H9 (cell line): ENCODE measurements at regions not wholly inside any gene's neighbourhood (a gene's known extent, or its start where the extent isn't known, plus 50 kb on each side); places are given as distances from the start of the nearest gene placed in this dataset.

Experiments used
- DNase-seq: peaks from one replicate; pipeline ENCODE4 v3.0.0-alpha.2; 2017
- H2AFZ ChIP-seq: one replicate; pipeline ENCODE4 v1.6.1; 2013; ENCODE audit warnings: mild to moderate bottlenecking, low read length, control low read depth, moderate library complexity
- H2AK5ac ChIP-seq: 2 replicates; pipeline ENCODE4 v1.6.1; 2013; ENCODE audit warnings: low read length, control low read depth, mixed read lengths; ENCODE audit not compliant: insufficient read length
- H2BK120ac ChIP-seq: one replicate; pipeline ENCODE4 v1.6.1; 2013; ENCODE audit warnings: low read depth, mild to moderate bottlenecking, low read length, control low read depth, inconsistent platforms; ENCODE audit not compliant: poor library complexity, severe bottlenecking
- H2BK12ac ChIP-seq: 2 replicates; pipeline ENCODE4 v1.6.1; 2013; ENCODE audit warnings: low read length, control low read depth, mixed read lengths, low read depth; ENCODE audit not compliant: insufficient read length
- H2BK15ac ChIP-seq: 2 replicates; pipeline ENCODE4 v1.6.1; 2013; ENCODE audit warnings: low read depth, low read length, control low read depth
- H2BK20ac ChIP-seq: one replicate; pipeline ENCODE4 v1.6.1; 2013; ENCODE audit warnings: low read depth, mild to moderate bottlenecking, low read length, control low read depth, inconsistent platforms; ENCODE audit not compliant: poor library complexity, severe bottlenecking
- H2BK5ac ChIP-seq: 2 replicates; pipeline ENCODE4 v1.6.1; 2013; ENCODE audit warnings: low read length, control low read depth, mixed read lengths; ENCODE audit not compliant: insufficient read length
- H3K14ac ChIP-seq: 2 replicates; pipeline ENCODE4 v1.6.1; 2013; ENCODE audit warnings: low read length, control low read depth; ENCODE audit not compliant: insufficient read depth
- H3K18ac ChIP-seq: 2 replicates; pipeline ENCODE4 v1.6.1; 2013; ENCODE audit warnings: low read depth, mild to moderate bottlenecking, mixed read lengths, low read length, control low read depth; ENCODE audit not compliant: insufficient read length
- H3K23ac ChIP-seq: 2 replicates; pipeline ENCODE4 v1.6.1; 2013; ENCODE audit warnings: low read length, control low read depth, mixed read lengths, low read depth; ENCODE audit not compliant: insufficient read length
- H3K23me2 ChIP-seq: 2 replicates; pipeline ENCODE4 v1.6.1; 2013; ENCODE audit warnings: low read depth, mild to moderate bottlenecking, mixed read lengths, low read length, control low read depth; ENCODE audit not compliant: insufficient read length, poor library complexity, severe bottlenecking
- H3K27ac ChIP-seq: 2 replicates; pipeline ENCODE4 v1.5.1; 2013; ENCODE audit warnings: low read length, control low read depth, mixed read lengths, low read depth; ENCODE audit not compliant: insufficient read length
- H3K27me3 ChIP-seq: 2 replicates; pipeline ENCODE4 v1.6.1; 2013; ENCODE audit warnings: low read length, control low read depth, inconsistent platforms; ENCODE audit not compliant: insufficient read depth
- H3K4ac ChIP-seq: 2 replicates; pipeline ENCODE4 v1.6.1; 2013; ENCODE audit warnings: low read depth, mild to moderate bottlenecking, control low read depth, inconsistent platforms, low read length, moderate library complexity
- H3K4me1 ChIP-seq: 2 replicates; pipeline ENCODE4 v1.6.1; 2013; ENCODE audit warnings: low read length, control low read depth, inconsistent platforms; ENCODE audit not compliant: insufficient read depth
- H3K4me2 ChIP-seq: 2 replicates; pipeline ENCODE4 v1.6.1; 2013; ENCODE audit warnings: low read length, control low read depth, mixed read lengths; ENCODE audit not compliant: insufficient read length, insufficient read depth
- H3K56ac ChIP-seq: 2 replicates; pipeline ENCODE4 v1.6.1; 2013; ENCODE audit warnings: low read depth, mild to moderate bottlenecking, mixed read lengths, low read length, control low read depth; ENCODE audit not compliant: insufficient read length
- H3K79me1 ChIP-seq: 2 replicates; pipeline ENCODE4 v1.6.1; 2013; ENCODE audit warnings: low read depth, mild to moderate bottlenecking, moderate library complexity, low read length, control low read depth, inconsistent platforms; ENCODE audit not compliant: insufficient read depth, poor library complexity, severe bottlenecking
- H3K79me2 ChIP-seq: 2 replicates; pipeline ENCODE4 v1.6.1; 2013; ENCODE audit warnings: low read length, control low read depth, inconsistent platforms; ENCODE audit not compliant: insufficient read depth
- H3K9ac ChIP-seq: 2 replicates; pipeline ENCODE4 v1.6.1; 2013; ENCODE audit warnings: low read length, control low read depth, mixed read lengths; ENCODE audit not compliant: insufficient read length; ENCODE audit errors: extremely low read depth
- H3K9me3 ChIP-seq: one replicate; pipeline ENCODE4 v1.6.1; 2013; ENCODE audit warnings: low read depth, low read length, inconsistent platforms; ENCODE audit not compliant: control insufficient read depth
- H3T11ph ChIP-seq: one replicate; pipeline ENCODE4 v1.6.1; 2013; ENCODE audit warnings: mild to moderate bottlenecking, low read length, control low read depth, inconsistent platforms
- H4K20me1 ChIP-seq: one replicate; pipeline ENCODE4 v1.6.1; 2013; ENCODE audit not compliant: control insufficient read depth, insufficient read length, insufficient read depth
- H4K5ac ChIP-seq: 2 replicates; pipeline ENCODE4 v1.6.1; 2013; ENCODE audit warnings: low read depth, mild to moderate bottlenecking, mixed read lengths, low read length, control low read depth; ENCODE audit not compliant: insufficient read length
- H4K8ac ChIP-seq: replicated peaks from 2 replicates; pipeline ENCODE4 v1.6.1; 2013; ENCODE audit warnings: low read length, control low read depth, mixed read lengths, low read depth; ENCODE audit not compliant: insufficient read length
- H4K91ac ChIP-seq: 2 replicates; pipeline ENCODE4 v1.6.1; 2013; ENCODE audit warnings: low read depth, mild to moderate bottlenecking, moderate library complexity, mixed read lengths, low read length, control low read depth; ENCODE audit not compliant: insufficient read length
- H3K27ac Mint-ChIP-seq, 3 experiments: 2 replicates in 2 of 3; 3 replicates in 1 of 3; pipeline ENCODE4 v1.8.0; 2020 to 2021; ENCODE audit warnings: mixed read lengths in 3 of 3, mild to moderate bottlenecking in 1 of 3, moderate library complexity in 1 of 3
- H3K27me3 Mint-ChIP-seq: 2 replicates; pipeline ENCODE4 v1.8.0; 2021; ENCODE audit warnings: low read depth, mild to moderate bottlenecking, moderate library complexity, mixed read lengths
- H3K36me3 Mint-ChIP-seq, 3 experiments: 2 replicates in 2 of 3; 3 replicates in 1 of 3; pipeline ENCODE4 v1.8.0; 2020 to 2021; ENCODE audit warnings: low read depth in 3 of 3, mixed read lengths in 3 of 3; ENCODE audit not compliant: insufficient read depth in 1 of 3
- H3K4me1 Mint-ChIP-seq, 2 experiments: 2 replicates each; pipeline ENCODE4 v1.8.0; 2020; ENCODE audit warnings: mixed read lengths in 2 of 2
- H3K4me3 Mint-ChIP-seq, 2 experiments: 2 replicates in 1 of 2; 3 replicates in 1 of 2; pipeline ENCODE4 v1.8.0; 2020 to 2021; ENCODE audit warnings: mild to moderate bottlenecking in 2 of 2, mixed read lengths in 2 of 2, moderate library complexity in 1 of 2
- H3K9me3 Mint-ChIP-seq, 2 experiments: 2 replicates in 1 of 2; 3 replicates in 1 of 2; pipeline ENCODE4 v1.8.0; 2020; ENCODE audit warnings: mild to moderate bottlenecking in 2 of 2, mixed read lengths in 2 of 2, moderate library complexity in 1 of 2
- CTCF ChIP-seq: fragments of 200-600 bp; sonication (generic); conservative IDR thresholded peaks from 3 replicates; pipeline ENCODE4 v1.8.0; 2021; ENCODE audit warnings: antibody characterized with exemption, mild to moderate bottlenecking

DNA sequence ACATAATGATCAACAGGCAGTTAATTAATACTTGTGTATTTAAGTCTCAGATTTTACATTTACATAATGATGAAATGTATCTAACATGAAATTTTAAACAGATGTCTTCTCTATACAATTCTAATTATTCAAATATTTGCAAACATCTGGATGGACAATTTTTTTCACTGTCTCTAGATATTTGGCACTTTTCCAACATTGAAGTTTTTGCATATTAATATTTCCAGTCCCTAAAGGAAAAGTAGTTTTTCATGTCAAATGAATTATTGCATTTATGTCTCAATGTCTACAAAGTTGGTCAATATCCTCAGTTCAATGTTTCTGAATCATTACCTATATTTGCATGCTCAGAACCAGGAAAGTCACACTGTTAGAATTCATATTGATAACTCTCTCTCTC is 560.9 kb upstream of the PKDCC start:
- H3K4ac ChIP-seq, result no peak overlapping the region
- no peak overlapping the region for H3T11ph ChIP-seq
- H3K4me2 ChIP-seq, result no peak overlapping the region
- H4K91ac ChIP-seq, result no peak overlapping the region
- H2BK5ac ChIP-seq, result no peak overlapping the region
- H3K27ac ChIP-seq, result no peak overlapping the region
- no peaks in the 10 kb centered on the region for H3K27me3 ChIP-seq
- H3K14ac ChIP-seq, result no peak overlapping the region
- H4K5ac ChIP-seq, result no peak overlapping the region
- no peak overlapping the region for H3K56ac ChIP-seq
- H4K20me1 ChIP-seq, result no peaks in the 10 kb centered on the region
- no peak overlapping the region for H3K18ac ChIP-seq
- DNase-seq, result no peak
- H3K4me3 Mint-ChIP-seq, result no peak overlapping the region
- H3K23ac ChIP-seq, result no peak overlapping the region
- no peaks in the 10 kb centered on the region for H3K79me1 ChIP-seq
- H4K8ac ChIP-seq, result no peak overlapping the region
- H2AK5ac ChIP-seq, result no peak overlapping the region
- H3K9ac ChIP-seq, result no peak overlapping the region
- H3K27ac Mint-ChIP-seq, result no peak overlapping the region
- no peak overlapping the region for H2BK15ac ChIP-seq
- H2AFZ ChIP-seq, result no peak overlapping the region
- H3K4me1 ChIP-seq, result no peaks in the 10 kb centered on the region
- H2BK120ac ChIP-seq, result no peak overlapping the region
- H3K36me3 Mint-ChIP-seq, result peaks cover 0 to 6% (median 0%) of the 10 kb centered on the region in 3 experiments; a peak in 2 of 7 replicates
- H3K27me3 Mint-ChIP-seq, result no peaks in the 10 kb centered on the region
- no peaks in the 10 kb centered on the region for H3K9me3 ChIP-seq
- no peak overlapping the region for H2BK20ac ChIP-seq
- H2BK12ac ChIP-seq, result no peak overlapping the region
- no peaks in the 10 kb centered on the region for H3K79me2 ChIP-seq
- H3K23me2 ChIP-seq, result no peaks in the 10 kb centered on the region
- peaks cover 6 to 9% of the 10 kb centered on the region in 2 experiments; a peak in 3 of 5 replicates for H3K9me3 Mint-ChIP-seq
- no peaks in the 10 kb centered on the region for H3K4me1 Mint-ChIP-seq
- no peak for TF ChIP-seq CTCF
